ENCODE measurements at regions not wholly inside any gene's neighbourhood (a gene's known extent, or its start where the extent isn't known, plus 50 kb on each side); places are given as distances from the start of the nearest gene placed in this dataset.
A peak's percentile ranks its signal among the peaks of the same experiment; 100 is the strongest.

DNA sequence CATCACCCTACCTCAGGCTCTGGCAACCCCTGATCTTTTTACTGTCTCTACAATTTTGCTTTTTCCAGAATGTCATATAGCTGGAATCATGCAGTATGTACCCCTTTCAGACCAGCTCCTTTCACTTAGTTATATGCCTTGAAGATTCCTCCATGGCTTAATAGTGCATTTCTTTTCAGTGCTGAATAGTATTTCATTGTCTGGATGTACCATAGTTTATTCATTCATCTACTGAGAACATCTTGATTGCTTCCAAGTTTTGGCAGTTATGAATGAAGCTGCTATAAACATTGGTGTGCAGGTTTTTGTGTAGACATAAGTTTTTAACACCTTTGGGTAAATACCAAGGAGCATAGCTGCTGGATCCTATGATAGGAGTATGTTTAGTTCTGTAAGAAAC is 50.8 kb upstream of the ANP32A start:
- DNase-seq (ENCODE audit: low spot score in 2 of 2) (no peak), FAIRE-seq (no peak)

DNA sequence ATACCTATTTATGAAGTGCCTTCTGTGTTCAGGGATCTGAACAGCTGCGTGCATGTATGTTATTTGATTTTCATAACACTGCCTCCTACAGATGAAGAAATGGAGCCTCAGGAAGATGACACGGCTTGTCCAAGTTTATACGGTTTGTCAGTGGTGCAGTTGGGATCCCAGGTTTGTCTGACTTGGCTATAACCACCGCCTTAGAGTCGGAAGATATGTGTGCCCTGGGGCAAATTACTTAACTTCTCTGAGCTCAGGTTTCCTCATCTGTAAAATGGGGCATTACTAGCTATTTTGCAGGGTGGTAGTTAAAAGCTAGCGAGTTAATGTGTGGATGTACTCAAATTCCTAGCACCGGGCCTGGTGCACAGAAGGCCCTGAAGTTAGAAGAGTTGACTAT is 54.1 kb upstream of the ANP32A start:
- no peak for FAIRE-seq
- no peak for DNase-seq (ENCODE audit: low spot score in 2 of 2)

DNA sequence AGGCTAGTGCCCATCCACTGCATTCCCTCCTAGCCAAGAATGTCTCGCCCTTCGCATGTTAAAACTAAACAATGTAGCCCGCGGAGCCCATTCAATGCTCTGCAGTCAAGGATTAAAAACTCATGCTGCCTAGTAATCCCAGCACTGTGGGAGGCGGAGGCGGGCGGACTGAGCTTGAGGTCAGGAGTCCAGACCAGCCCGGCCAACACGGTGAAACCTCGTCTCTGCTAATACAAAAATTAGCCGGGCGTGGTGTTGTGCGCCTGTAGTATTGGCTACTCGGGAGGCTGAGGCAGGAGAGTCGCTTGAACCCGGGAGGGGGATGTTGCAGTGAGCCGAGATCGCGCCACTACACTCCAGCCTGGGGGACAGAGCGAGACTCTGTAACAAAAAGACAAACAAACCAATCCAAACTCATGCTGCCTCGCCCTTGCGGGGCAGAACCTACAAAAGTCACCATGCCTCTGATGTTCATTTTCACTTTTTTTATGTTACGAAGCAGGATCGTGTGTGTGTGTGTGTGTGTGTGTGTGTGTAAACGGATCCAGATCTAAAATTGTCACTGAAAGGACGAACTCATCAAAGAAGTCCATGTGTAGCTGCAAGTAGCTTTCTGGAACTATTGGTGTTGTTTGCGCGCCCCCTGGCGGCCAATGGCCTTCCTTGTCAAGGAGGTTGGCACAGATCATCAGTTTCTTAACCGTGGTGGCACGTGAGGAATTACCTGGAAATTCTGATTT is 54.8 kb upstream of the SPESP1 start:
- FAIRE-seq (no peak), DNase-seq (ENCODE audit: low spot score in 2 of 2) (peak; percentile 64 to 77)

DNA sequence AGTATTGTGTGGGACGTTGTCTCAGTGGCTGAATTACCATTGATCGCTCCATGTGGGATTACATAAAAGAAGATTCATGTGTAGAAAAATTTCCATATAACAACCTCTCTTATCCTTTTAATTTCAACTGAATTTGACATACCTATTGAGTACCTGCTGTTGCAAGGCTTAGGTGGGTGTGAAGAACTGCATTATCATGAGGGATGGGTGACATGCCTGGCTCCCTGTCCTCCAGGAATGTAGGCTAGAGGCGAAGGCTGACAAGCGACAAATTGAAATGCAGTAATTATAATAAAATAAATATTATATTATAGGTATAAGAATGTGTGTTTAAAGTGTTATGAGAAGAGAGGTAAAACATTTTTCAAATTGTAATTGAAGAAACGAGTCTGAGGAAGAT is 52.7 kb upstream of the SPESP1 start:
- DNase-seq (ENCODE audit: low spot score in 2 of 2) (no peak), FAIRE-seq (no peak)

DNA sequence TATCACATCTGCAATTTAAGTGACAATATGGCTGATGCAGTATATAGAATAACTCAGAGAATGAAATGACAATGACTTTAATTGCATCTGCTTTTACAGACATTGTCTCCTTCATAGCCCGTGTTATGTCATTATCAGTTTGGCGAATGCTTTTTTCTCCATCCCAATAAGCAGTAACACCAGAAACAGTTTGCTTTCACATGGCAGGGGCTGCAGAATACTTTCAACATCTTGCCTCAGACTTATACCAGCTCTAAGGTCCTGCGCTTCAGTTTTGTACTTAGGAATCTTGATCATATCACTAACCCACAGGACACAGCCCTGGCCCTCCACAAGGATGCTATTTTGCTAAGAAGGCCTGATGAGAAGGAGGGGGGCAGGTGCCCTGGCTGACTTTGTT is 49.9 kb upstream of the SPESP1 start:
- DNase-seq (ENCODE audit: low spot score in 2 of 2), result no peak
- no peak for FAIRE-seq

All from frontal cortex (tissue), 3 donors.